Stimulated activated CD8-positive, alpha-beta memory T cell treated with anti-CD3 and anti-CD28 coated beads, Interleukin-7, amount 100 ng/mL, for 48 hours (primary cell): ENCODE measurements at regions not wholly inside any gene's neighbourhood (a gene's known extent, or its start where the extent isn't known, plus 50 kb on each side); places are given as distances from the start of the nearest gene placed in this dataset.
"Not testable (repeated sequence)": the region's sequence is repeated elsewhere in the genome, so short reads cannot be mapped to it uniquely, and the experiment has no call there.

ENCODE experiments used
- DNase-seq, 2 donors: peaks; one replicate each; pipeline ENCODE4 v3.0.0-alpha.2; 2020; ENCODE audit warnings: low read depth in 1 of 2; ENCODE audit errors: extremely low read depth in 1 of 2

GRCh38 chr3:87435926-87436620, 159.7 kb upstream of the POU1F1 start:
- no peak for DNase-seq

DNA sequence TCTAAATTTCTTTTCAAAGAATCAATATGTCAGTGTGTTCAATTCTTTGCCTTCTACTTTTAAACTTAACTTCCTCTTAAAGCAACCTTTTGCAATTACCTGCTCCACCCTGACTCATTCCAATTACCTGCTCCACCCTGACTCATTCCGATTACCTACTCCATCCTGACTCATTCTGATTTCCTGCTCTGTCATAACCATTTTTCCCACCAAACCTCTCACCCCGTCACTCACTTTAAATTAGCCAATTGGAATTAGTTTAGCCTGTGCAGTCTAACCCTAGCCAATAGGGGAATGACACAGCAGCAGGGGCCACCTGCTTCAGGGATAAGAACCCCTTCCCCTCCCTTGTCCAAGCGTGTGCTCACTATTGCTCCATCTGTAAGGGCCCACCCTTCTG, 157.1 kb upstream of the POU1F1 start:
- not testable (repeated sequence) for DNase-seq

DNA sequence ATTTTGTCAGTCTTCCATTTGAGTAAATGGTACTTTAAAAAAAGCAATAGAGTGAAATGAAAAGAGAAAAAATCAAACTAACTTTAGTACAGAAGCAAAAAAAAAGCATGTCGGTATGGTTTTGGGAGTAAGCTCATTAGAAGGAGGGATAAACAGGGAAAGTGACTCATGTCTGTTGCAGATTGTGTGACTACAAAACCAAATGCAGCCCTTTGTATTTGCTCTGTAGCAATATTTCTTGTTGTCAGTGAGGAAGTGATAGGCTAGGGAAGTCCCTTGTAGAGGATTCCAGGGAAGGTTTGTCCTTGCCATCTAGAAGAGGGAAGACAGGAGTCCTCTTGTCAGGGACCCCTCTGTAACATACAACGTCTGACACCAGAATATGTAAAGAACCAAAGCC, 150.5 kb upstream of the POU1F1 start:
- DNase-seq = no peak

- no peak for DNase-seq
Observed at GRCh38 chr3:87425056-87425455, 148.7 kb upstream of the POU1F1 start.

DNA sequence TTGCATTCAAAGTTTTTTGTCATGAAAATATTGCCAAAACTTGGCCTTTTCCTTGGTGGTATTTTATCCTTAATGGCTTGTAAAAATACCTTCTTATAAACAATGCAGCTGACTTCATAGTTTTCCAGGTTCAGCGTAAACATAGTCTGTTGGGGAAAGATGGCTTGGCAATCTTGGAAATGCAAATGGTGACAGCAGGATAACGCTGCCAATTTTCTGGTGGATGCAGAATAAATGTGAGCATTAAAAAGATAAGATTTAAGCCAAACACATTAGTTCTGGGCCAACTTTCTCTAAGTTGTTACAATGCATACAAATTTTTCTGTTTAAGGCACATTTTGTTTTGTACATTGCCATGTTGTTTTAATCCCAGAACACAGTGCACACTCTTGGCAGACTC, 147.0 kb upstream of the POU1F1 start:
- no peak for DNase-seq

DNA sequence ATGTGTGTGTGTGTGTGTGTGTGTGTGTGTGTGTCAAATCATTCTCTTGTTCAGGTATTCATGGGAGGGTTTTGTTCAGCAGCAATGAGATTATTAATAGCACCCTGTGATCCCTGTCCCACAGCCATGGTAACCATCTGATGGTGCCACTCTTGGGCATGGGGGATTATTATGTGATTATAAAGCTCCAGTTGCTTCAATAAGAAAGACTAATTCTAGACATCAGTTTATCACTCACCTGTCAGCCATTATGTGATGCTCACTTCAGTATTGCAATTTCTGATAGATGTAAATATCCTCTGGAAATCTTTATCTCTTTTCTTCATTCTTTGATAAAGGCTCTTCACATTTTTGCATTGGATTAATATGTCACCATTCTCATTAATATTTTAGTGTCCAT, 145.9 kb upstream of the POU1F1 start:
- DNase-seq = no peak

DNA sequence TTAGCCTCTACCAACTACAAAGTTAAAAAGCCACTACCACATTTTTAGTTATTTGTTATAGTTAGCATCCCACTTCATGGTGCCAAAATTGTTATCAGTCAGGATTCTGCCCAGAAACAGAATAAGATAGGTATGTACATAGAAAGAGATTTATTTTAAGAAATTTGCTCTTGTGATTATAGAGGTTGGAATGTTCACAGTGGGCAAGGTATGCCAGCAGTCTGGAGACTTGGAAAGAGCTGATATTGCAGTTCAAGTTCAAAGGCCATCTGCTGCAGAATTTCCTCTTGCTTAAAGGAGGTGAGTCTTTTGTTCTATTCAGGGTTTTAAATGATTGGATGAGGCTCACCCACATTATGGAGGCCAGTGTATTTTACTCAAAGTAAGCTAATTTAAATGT, 143.8 kb upstream of the POU1F1 start:
- DNase-seq = no peak

GRCh38 chr3:87414271-87414670, 137.9 kb upstream of the POU1F1 start:
- no peak for DNase-seq

- DNase-seq = no peak
Observed at GRCh38 chr3:87413814-87414213, 137.4 kb upstream of the POU1F1 start.

GRCh38 chr3:87410110-87410509, 133.7 kb upstream of the POU1F1 start:
- no peak for DNase-seq

GRCh38 chr3:87398168-87398801, 121.9 kb upstream of the POU1F1 start:
- no peak for DNase-seq

DNA sequence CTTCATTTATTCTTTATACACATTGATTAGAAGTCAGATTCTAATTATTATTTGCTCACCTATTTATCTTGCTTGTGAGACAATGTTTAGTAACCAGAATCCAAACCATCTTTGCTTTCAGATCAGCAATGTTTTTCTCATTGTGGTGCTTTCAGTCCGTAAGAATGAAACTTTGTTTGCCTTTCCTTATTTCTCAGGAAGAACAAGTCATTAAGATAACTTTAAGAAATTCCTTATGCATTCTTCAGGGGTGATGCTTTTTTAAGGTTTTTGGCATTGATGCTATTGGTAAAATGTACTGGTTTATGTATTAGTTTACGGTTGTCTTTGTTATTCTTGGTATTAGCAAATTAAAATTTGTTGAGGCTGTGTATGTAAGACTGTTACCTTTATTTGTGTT, 120.8 kb upstream of the POU1F1 start:
- DNase-seq = no peak

DNA sequence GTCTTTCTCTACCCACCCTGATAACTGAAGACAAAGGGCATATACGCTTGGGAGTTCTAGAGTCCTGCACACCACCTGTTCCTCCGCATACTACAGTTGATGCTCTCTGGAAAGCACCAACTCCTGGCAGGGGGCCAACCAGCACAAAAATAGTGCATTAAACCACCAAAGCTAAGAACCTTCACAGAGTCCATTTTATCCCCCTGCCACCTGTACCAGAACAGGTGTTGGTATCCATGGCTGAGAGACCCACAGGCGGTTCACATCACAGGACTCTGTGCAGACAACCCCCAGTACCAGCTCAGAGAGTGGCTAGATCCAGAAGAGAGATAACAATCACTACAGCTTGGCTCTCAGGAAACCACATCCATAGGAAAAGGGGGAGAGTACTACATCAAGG, 114.4 kb upstream of the POU1F1 start:
- DNase-seq = no peak

DNA sequence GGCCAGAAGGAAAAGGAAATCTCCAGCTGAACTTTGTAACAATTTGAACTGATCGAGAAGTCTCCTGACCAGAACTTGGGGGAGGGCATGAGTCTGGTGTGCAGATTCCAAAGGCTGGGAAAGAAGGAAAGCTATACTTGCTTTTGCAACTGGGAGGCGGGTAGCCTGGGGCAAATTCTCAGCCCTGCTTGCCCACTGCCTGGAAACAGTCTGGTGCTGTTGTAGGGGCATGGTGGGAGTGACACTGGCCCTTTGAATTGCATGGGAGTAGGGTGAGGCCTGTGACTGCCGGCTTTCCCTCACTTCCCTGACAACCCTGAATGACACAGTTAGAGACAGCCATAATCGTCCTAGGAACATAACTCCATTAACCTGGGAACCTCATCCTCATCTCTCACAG, 114.0 kb upstream of the POU1F1 start:
- no peak for DNase-seq

- no peak for DNase-seq
Observed at GRCh38 chr3:87375231-87375682, 98.9 kb upstream of the POU1F1 start.

DNA sequence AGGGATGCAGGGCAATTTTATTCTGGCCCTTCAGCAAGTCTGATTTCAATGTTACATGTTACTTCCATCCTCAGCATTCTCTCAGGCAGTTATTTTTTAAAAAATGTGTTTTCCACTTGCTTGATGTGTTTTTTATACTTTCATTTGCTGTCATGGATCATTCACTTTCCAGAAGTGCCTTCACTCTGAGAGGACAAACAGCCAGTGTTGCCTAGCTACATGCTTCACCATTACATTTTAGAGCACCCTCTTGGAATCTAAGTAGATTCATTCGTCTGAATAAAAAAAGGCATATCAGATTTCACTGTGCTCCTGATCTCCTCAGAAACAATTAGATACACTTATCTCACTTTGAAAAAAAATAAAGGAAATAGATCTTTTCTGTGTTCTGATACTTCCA, 93.6 kb upstream of the POU1F1 start:
- DNase-seq = no peak

DNA sequence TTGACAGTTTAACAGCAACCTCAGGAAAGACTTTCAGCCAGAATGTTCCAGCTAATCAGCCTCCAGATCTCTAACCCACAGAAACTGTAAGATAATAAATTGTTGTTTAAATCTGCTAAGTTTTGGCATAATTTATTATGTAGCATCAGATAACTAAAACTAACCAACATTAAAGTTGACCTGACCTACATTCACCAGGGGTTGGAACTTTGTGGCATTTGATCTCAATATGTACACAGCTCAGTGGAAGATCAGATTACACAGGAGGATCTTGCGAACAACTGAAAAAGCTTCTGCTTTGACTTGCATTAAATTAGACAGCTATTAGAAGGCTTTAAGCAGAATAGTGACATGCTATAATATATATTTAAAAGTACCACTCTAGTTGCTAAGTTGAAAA, 91.4 kb upstream of the POU1F1 start:
- DNase-seq = no peak

- DNase-seq = no peak
Observed at GRCh38 chr3:87363721-87364120, 87.3 kb upstream of the POU1F1 start.

DNA sequence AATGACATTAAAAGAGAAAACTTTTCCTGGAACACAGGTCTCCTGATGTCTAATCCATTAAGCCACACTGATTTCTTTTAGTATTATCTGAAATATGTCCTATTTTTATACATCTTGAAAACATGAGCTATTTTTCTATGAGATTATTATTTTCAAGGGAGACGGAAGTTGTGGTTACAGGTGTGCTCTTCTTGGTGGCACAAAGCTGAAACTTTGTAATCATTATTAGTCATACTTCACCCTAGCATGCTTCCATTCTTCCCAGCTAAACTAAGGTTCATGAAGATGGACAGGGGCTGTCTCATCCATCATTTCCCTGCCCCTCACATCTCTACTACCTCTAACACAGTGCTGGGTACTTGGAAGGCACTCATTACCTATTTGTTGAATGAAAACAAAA, 85.6 kb upstream of the POU1F1 start:
- DNase-seq = no peak

GRCh38 chr3:87361271-87361670, 84.9 kb upstream of the POU1F1 start:
- DNase-seq = no peak

DNA sequence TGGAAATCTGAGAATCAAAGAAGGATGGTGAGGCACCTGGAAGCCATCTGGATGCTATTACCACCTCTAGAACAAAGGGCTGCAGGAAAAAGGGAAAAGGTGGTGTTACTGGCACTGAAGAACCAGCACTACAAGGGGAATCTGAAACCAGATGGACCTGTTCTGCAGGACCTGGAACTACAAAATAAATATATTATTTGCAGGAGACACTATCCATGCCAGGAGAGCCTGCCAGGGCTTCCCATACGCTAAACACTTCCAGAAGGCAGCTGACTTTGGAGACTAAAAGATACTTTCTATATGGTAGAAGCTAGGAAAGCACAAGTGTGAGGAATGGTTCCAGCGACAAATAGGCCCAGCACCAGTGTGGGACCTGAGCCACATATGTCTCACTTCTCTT, 83.4 kb upstream of the POU1F1 start:
- DNase-seq = no peak

DNA sequence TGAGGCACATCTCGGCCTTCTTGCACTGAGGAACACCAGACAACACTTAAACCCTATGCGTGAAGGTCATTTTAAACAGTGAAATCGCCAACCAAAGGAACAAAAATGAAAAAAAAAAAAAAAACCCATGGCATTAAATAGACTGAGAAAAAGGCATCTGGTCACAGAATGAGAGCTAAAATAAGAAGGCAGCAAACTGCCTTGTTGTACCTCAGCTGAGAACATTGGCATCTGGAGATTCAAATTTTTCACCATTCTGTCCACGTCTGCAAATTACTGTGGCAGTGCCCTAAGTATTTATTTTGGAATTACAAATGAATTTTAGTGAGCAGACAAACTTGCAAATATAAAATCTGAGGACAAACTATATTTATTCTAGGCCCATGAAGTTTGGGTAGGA, 82.6 kb upstream of the POU1F1 start:
- DNase-seq = no peak

DNA sequence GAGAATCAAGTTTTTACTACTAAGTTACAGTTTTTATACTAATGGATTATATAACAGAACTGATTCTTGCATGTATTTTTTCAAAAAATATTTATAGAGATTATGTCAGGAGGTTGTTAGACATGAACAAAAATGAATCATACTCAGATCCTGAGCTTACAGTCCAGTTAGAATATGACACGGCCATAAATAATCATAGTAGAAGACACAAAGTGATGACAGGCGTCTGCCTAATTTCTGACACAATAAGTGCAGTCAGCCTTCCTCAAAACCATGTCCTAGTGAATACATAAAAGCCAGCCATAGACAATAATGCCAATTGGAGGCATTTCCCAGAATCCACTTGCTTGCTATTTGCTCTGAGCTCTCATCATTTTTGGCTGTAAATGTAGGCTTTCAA, 81.7 kb upstream of the POU1F1 start:
- DNase-seq = no peak
